ENCODE measurements at regions not wholly inside any gene's neighbourhood (a gene's known extent, or its start where the extent isn't known, plus 50 kb on each side); places are given as distances from the start of the nearest gene placed in this dataset.

DNA sequence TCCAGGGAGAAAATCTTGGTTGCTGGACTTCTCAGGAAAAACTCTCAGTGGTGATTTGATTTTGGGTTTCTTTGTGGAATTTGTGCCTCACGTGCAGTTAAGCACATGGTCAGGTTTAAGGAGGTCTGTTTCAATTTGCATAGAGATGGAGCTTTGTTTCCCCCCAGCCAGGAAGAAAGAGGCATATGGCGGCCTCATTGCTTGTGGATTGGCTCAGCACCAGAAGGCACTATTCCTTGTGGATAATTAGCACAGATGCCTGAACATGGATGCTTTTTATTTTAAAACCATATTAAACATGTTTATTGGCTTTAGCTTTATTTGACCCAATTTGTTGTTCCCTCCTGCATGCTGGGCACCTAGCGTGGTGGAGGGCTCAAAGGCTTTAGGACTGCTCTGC, 125.1 kb upstream of the RGMA start:
- no peak for DNase-seq

DNA sequence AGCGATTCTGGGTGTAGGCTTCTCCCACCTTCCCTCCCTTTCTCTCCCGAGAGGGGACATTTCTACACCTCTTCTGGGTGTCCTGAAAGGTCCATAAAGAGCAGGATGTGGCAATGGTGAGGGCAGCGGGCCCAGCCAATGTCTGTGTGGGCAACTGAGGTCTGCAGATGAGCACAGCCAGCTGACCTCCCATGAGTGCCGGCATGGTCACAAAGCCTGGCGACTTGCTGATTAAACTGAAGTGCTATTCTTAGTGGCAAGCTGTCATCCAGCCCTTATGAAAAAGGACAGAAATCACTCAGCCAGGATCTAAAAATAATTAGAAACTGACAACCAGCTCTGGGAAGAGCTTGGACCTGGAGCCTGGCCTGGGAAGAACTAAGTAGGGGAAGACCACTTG, 124.3 kb upstream of the RGMA start:
- DNase-seq, result no peak

DNA sequence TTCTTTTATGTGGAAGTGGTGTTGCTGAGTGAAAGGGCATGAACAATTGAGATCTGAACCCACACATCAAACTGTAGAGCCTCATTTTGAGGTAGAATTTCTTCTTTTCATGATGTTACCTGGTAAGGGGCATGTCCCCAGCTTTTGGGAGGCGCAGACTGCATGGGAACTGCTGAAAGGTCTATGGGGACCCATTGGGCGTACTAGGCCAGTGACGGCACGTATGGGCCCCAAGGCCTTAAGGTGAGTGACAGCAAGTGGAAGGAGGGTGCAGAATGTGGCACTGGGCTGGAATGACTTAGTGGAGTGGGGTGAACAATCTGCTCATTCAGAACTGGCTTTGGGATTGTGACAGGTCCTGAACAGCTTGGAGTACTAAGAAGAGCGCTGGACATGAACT, 123.6 kb upstream of the RGMA start:
- DNase-seq, result no peak

DNA sequence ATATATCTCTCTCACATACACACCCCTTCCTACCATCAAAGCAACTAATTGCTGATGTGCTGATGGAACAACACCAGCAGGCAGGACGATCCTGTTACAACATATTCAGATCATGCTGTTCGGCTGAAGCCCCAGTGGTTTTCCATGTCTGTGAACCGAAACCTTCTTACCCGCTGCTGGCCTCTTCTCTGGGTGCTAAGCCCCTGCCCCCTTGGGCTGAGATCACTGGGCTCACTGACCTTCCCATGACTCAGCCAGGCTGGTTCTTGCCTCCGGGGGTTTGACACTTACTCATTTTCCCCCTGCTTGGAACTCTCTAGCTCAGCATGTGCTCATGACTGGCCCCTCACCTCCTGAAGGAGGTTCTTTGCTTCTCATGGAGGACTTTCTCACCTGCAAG, 122.0 kb upstream of the RGMA start:
- DNase-seq, result no peak

DNA sequence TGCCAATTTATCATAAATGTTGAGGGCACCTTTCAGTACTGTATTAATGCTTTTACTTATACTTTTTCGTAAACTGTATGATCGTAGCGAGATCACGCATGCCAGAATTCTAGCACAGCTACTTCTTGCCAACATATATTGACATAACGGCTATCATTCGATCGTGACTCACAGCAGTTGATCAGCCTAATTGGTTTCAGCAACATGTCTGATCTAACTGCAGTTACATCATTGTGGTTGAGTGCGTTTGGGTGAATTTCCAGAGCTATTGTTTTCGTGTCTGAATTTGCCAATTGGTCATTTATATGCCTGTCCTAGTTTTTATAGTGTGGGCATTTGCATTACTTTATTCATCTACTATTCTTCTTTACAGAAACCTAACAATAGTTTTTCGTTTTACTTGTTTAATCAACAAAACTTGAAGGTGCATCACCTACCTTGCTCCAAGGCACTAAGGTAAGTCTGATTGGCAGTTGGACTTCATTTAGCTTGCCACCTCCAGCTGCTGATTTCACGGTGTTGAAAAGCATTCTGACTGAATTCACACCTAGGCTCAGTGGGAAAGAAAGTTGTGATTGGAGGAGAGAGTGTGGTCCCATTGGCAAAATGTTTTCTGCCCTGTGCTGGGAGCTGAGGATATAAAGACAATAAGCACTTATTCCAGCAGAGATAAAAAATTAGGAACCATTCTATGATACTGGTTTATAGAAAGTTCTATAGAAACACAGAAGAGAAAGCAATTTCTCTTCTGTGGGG, 120.9 kb upstream of the RGMA start:
- peak; percentile 25 for DNase-seq

DNA sequence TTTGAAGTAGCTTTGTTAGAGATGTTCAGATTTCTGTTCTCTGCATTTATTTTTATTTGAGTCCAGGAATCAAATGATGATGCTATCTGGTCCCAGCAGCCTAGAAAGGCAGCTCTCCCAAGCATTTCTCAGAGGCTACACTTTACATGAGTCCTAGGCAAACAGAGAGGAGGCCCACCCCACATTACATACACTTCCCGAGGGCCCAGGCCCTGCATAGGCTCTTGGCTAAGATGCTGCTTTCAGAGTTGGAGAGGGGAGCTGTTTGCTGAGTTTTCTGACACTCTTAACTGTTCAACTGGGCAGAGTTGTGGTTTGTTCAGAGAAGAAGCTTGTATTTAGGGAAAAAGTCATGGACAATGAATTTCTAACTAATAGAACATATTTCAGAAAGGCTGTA, 117.9 kb upstream of the RGMA start:
- no peak for DNase-seq

DNA sequence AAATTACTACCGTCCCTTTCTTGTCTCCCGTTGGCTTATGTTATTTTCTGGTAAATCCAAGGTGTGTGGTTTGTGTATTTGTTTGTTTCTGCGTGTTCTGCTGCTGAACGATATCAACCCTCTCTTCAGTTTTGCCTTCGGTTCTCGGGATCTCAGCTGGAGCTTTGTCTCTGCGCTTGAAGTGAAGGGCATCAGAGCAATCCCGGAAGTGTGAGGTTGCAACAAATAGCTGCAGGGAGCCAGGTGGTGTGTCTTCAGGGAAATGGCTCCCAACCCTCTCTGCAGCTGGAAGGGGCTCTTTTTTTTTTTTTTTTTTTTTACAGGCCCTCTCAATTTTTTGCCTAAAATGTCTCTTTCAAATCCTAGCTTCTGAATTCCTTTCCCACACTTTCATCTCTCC, 116.4 kb upstream of the RGMA start:
- no peak for DNase-seq

DNA sequence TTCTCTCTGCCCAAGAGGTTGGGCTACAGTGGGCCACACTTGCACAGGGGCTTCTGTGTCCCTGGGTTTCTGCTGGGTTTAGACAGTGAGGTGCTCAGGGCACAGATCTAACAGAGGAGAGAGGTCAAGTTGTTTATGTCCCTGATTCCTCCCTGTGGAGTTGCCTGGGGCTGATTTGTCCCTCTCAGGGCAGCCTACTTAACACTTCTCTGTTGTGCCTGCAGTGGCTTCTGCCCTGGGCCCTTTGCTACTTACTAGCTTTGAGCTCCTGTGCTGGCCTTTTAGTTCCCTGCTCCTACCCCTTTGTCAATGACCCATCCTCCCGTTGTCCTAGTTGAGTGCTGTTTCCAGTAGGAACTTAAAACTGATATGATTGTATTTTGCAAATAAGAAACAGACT, 114.0 kb upstream of the RGMA start:
- DNase-seq, result no peak

DNA sequence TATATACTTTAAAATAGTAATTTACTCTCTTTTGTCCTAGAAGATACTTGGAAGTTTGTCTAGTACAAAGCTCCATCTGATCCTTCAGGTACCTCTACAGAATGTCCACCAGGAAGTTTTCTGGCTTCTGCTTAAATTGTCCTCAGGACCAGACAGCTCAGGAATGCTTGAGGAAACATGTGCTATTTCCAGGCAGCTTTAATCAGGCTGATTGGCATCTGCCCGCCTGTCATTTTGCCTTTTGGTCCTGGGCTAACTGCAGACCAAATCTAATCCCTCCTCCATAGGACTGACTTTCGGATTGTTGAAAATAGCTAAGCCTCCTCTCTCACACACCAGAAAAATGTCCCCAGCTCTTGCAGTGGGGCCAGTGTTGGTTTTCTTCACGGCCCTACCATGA, 113.4 kb upstream of the RGMA start:
- no peak for DNase-seq

DNA sequence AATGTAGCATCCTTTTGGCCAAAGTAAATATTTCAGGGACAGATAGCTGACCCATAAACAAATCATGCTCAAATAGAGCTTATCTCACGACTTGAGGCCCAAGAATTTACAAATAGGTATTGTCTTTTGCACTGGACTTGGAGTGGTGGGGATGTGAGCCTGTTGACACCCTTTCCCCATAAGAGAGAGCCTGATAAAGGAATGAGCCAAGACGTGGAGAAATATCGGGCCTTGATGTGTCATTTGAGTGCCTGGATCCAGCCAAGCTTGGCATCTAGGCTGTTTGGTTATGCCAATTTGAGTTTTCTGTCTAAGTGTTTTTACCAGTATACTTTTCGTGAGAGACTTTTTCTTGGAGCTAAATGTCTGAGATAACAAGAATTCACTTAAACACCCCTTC, 112.9 kb upstream of the RGMA start:
- no peak for DNase-seq

DNA sequence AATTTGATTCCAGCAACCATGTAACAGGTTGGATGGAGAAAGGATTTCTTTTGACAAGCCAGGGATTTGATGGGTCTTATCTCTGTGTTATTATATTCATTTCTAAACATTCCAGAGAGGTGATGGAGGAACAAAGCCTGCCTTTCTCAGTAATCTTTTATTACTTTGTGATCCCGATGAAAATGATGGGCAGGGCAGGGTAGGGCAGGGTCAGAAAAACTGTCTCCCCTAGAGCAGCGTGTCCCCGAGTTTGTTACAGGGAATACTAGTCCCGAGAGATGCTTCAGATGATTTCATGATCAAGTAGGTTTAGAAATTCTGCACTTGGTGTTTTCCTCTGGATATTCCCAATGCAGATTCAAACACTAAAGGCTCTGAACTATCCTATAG, 111.8 kb upstream of the RGMA start:
- no peak for DNase-seq

DNA sequence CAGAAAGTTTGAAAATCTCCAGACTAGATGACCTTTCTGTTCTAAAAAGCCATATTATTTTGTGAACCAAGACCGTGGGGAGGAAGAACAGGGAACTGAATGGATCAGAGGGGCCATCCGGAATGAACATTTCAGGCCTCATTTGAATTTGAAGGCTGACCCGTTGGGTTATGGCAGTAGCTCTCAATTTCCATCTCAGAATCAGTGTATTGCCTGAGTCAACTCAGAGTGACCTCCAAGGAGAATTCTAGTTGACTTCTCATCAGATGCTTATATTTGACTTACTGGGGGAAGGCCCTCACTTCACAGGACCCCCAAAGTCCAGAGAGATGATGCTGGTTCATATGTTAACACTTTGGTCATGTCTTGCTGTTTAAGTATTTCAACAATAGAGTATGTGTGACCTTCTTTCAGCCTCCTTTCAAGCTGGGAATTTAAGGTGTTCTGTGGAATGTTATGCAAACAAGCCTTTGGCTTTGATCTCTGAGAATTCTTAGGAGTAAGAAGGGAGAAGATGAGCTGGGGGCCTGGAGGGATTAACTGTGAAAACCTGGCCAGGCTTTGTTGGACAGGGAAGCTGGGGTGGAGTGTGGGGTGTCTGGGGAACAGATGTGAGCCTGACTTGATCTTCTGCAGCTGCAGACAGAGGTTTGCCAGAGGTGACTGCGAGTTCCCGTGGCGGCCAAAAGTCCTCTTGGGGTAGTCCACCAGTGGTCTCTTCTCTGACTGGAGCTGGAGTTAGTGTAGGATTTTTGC, 111.2 kb upstream of the RGMA start:
- no peak for DNase-seq

DNA sequence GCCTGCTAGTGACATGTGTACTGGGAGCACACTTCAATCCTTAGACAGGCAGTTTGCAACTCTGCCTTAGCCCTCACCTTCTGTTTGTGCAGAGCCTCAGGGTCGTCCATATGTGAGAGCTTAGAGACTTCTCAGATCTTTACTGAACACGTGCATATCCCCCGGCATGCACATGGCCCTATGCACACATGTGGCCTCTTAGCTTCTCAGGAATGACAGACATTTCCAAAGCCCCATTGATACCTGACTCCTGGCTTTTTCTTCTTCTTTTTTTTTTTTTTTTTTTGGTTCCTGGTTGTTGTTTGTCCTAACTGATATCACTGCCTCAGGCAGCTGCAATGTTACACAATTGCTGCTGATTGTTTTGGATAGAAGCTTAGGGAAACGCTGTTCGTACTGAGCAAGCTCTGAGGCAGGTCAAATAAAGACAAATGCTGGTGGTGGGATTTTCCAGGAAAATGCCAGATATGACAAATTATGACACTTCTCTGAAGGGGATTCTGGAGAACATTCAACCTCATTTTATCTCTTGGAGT, 107.2 kb upstream of the RGMA start:
- DNase-seq, result no peak

DNA sequence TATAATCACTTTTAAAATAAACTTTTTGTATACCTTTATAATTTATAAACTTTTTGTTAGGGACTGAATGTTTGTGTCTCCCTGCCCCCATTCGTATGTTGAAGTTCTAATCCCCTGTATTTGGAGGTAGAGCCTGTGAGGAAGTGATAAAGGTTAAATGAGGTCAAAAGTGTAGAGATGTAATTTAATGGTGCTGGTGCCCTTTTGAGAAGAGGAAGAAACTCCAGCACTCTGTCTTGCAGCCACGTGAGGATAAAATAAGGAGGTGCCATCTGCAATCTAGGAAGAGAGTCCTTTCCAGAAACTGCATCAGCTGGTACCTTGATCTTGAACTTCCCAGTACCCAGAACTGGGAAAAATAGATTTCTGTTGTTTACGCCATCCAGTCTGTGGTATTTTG, 106.1 kb upstream of the RGMA start:
- DNase-seq, result no peak

DNA sequence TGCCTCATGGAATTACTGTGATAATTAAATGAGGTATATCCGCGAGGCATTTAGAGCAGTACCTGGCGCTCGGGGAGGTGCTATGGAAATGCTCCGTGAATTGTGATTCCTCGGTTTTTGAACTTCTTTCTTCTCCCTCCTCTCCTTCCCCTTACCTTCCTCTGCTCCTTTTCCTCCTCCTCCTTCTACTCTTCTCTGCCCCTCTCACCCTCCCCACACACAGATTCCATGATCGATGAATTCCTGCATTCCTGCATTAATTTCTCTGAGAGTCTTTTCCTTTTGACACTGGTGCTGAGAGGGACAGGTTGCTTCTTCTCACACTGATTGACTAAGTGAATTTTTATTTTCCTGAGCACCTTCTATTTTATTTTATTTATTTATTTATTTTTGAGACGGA, 101.2 kb upstream of the RGMA start:
- DNase-seq, result no peak

DNA sequence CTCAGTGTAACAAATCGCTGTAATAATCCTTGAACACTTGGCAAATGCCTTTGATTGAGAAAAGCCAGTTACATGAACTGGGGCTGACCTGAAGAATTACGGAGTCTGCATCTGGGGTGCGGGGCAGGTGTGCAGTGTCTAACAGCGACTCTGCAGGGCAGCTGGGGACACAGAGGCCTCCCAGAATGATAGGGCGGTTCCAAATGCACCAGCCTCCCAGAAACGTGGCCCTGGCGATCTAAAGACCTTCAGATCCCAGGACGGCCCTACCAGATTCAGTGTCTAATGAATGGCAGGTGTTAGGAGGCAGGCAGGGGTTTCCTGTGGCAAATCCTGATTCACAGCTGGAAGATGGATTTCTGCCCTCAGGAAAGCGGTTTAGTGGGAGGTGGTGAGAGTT, 100.5 kb upstream of the RGMA start:
- peak; percentile 18 for DNase-seq

DNA sequence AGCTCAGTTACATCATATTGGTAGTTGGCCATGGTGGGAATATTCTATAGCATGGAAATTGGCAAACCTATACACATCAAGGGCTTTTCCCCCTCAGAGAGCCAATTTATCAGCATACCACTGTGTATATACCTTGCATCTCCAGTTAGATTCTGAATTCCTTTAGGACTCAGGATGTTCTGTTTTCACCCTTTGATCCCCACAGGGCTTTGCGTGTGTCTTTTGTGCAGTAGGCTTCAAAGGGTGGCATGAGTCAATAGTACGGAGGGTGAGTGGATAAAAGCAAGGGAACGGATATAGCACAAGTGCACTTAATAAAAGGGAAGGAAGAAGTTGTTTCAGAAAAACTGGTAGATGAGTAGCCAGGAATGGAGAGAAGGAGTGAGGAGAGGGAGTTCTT, 99.2 kb upstream of the RGMA start:
- DNase-seq, result no peak

DNA sequence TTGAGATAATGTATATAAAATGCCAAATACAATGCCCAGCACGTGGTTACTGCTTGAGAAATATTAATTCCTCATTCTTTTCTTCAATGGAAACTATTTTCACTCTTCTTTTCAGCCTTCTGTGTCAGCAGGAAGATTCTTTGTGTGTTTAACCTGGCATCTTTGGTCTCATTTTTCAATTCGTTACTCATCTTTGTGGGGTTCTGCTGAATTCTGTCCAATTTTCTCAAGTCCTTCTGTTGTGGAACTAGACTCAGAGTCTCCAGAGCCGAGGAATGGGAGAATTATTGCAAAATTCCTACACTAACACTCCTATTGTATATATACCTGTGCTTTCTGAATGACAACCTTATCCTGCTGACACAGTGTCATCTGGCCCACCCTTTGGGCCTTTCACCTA, 96.8 kb upstream of the RGMA start:
- DNase-seq, result no peak

DNA sequence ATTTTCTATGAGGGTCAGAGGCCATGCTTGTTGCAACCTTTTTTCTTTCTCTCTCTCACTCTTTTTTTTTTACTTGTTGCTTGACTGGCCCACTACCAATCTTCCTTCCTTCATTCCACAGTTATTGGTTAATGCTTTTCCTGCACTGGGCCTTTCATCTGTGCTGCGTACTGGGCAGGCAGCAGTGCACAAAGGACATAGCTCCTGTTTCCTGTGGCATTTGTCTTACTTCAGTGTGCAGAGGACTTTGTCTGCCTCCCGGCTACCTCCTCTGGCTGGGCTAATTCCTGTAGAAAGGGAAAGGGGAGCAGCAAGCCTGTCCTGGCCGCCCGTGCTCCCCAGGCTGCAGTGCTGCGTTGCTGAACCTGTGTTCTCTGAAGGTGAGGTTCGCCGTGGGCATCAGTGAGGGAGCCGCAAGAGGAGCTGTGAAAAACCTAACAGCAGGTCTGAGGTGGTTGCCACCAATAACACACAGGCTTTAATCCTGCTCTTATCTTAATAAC, 93.7 kb upstream of the RGMA start:
- DNase-seq, result no peak

DNA sequence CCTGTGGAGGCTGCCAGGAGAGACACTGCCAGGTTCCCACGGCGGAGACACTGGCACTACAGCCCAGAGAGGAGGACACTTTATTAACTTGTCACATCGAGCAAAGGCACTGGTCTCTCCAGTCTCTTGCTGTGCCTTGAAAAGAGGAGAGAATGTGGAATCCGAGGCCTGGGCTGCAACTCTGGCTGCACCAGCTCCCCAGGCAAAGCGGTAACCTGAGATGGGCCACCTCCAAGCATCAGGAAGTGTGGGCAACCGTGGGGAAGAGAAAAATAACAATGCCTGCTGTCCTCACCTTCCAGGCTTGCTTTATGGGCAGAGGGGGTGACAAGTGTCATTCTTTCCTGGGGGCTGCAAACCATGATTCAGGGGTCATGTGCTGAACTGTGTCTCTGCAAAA, 91.6 kb upstream of the RGMA start:
- DNase-seq, result no peak

DNA sequence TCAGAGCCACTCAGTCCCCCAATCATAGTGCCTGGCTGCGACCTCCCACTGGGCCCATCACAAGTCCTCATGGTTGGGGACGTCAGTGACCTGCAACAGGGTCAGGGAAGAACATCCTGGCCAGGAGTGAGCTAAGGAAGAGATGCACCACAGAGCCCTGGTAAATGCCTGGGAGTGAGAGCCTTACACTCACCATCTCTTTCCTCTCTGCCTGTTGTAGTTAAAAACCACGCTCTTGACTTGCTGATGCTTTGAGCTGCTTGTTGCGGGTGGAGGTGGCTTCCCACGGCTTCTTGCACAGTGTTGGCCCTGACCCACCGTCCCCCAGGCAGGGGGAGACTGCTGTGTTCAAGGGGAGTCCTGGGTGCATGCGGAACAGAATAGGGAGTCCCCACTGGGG, 91.1 kb upstream of the RGMA start:
- no peak for DNase-seq

DNA sequence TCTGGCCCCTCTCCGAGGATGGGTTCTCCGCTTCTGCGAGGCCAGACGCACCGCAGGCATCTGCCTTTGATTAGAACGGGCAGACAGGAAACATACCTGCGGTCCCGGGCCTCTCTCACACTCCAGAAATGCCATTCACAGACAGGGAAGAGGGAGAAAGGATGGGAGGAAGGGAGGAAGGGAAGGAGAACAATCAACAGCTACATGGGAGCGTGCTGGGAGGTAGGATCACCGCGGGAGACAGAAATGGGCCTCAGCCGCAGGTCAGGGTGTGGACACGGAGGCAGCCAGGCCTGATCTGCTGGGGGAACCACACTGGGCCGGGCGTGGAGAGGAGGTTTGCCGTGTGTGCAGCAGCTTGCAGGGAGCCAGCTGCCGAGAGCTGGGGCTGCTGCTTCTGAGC, 90.7 kb upstream of the RGMA start:
- DNase-seq, result peak; percentile 42

DNA sequence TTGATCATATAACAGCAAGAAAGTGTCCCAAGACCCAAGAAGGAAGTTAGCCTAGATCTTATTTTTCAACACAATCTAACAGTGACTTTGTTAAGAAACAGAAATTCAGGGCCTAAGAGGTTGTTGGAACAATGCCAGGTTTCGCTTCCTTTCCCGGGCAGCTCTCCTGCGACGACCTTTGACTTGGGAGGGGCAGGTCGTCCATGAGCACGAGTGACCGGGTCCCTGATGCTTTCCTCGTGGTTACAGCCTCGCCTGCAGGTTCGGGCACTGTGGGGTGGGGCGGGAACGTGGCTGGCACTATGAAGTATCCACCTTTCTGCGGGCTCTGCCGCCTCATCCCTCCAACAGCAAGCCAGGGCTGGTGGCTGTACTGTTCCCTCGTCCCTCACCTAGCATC, 90.1 kb upstream of the RGMA start:
- DNase-seq, result no peak

DNA sequence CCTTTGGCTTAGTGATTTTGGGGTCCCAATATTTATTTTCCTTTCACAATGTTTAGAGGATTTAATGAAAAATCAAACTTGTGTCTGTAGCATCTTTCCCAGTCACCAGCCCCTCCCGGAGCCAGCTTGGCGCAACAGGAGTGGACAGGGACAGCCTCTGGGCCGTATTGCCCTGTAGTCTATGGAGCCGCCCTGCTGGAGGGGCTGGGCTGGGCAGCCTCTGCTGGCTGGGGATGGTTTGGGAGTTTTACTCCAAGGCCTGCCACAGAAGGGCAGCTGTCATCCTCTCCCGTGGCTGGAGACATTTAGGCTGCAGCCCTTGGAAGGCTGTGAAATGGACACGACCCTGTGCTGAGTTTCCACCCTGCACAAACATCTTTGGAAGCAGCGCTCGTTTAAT, 89.4 kb upstream of the RGMA start:
- no peak for DNase-seq
